HL-60/S4 (cell line): ENCODE measurements at regions not wholly inside any gene's neighbourhood (a gene's known extent, or its start where the extent isn't known, plus 50 kb on each side); places are given as distances from the start of the nearest gene placed in this dataset.
"Not testable (repeated sequence)": the region's sequence is repeated elsewhere in the genome, so short reads cannot be mapped to it uniquely, and the experiment has no call there.

Experiments
- in situ Hi-C: fragments of 300-500 bp; cut with MboI; formaldehyde crosslinking; loops from 2 replicates; pipeline ENCODE4 v1.14.3; 2022; ENCODE audit warnings: low sequenced_read_pairs

DNA sequence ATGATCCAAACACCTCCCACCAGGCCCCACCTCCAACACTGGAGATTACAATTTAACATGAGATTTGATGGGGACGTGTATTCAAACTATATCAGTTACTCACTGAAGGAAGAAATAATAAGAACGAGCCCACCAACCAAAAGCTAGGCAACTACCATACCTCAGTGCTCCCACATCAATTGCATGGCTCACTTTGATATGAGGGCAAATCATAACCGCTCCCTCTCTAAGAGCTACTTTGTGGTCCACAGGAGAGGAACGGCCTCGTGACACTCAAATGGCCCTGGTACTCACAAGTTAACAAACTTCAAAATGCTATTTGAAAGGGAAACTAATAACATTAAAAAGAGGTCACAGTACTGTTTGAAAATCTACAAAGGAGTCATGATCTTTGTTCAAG lies 170.7 kb upstream of the SLC7A11 start:
- in situ Hi-C loops, result no loop called here

DNA sequence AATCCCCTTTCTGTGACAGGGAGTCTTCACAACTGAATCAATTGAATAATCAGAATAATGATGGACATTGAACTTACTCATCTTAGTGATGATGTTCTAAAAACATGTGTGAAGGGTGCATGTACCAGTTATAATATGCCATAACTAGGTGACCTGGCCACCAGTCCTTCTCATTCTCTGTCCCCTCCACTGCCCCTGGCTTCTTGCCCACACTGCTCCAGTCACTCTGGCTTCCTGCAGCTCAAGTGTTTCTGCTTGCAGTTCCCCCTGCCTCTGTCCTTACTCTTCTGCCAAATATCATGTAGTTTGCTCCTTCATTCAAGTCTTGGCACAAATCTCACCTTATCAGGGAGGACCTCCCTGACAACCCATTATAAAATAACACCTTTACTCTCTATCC lies 168.1 kb upstream of the SLC7A11 start:
- in situ Hi-C loops, result no loop called here

DNA sequence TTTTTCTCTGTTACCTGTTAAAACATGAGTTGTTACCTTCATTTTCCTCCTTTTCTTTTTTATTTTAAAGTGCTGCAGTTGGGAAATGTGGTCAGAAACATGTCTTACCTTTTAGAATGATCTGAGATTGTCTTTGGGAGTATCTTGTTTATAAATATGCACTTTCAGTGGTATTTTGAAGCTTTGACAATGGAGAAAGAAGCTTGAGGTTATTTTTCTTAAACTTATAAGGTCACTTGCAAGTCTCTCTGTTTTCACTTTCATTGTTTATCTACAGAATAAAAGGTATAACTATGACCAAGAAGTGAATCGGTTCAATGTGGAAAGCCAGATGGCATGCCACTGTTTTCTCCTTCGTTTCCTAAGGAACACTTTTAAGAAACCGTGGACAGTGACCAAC lies 167.5 kb upstream of the SLC7A11 start:
- in situ Hi-C loops, result no loop called here

DNA sequence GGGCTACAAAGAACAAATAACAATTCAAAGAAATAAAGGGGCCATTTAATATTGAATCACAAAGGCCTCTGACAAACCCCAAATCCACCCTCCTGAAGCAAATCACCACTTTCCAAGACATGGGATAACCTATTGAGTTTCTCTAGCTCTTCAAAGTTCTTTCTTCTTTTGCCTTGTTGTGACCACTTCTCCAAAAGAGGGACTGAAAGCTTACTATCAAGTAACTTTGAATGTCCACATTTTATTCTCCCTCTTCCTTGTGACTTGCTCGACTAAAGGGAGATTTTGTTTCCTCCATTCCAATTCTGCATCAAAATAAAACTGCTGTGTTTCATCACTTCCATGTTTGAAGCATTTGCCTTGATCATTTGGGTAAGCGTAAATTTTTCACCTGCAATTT lies 166.6 kb upstream of the SLC7A11 start:
- in situ Hi-C loops, result no loop called here

DNA sequence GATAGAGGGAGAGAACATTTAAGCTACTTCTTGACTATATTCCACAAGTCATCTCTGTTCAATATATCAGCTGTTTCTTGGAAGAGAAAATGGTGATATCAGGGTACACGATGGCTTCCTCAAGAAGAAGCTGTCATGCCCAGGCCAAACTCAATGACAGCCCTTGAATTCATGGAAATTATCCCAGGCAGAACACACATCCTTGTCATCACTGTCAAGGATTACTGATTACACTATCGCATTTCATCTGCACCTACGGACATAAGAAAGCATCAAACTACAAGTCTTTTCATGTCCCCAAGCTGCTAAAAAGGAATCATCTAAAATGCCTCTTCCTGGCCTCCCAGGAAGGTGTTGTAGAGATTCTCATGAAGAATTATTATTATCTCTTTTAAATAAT lies 165.2 kb upstream of the SLC7A11 start:
- in situ Hi-C loops, result no loop called here

DNA sequence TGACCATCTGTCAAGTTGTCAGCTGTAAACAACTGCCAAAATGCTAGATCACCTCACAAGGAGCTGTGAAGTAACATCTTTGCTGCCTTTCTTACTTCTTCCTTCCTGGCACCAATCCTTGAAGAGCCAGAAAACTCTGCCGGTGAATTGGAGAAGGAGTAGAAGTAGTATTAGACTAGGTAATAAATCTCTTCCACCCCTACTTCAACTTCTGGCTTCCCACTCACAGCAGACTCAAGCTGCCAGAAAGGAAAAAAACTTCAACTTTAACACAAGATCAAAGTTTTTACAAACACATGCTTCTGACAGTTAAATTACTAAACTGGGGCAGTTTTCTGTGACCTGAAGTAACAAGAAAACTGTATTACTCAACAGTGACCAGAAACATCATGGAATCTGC lies 164.7 kb upstream of the SLC7A11 start:
- in situ Hi-C loops, result no loop called here

DNA sequence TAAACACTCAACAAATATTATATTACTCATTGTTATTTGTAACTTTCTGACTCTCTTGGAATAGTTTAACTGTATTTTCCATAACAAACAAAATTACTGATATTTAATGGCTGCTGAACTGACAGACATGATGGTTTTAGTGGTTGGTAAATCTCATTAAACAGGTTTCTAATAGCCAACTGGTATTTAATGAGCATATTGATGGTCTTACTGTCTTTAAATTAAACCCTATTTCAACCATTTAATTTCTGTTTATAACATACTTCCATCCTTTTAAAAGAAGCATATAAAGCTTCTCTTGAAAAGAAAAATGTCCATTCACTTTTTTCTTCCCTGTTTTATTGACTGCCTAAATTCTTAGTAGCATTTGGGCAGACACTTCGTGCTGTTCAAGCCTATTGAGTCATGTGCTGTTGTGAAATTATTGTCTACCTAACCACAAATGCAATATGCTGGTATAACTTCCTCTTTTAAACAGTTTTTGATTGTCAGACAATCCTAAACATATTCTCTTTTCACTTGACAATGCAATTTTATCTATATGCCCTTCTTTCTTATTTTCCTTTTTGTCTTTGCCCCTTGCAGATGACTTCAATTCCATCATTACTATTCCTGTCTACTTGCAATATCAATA lies 163.9 kb upstream of the SLC7A11 start:
- in situ Hi-C loops, result no loop called here

DNA sequence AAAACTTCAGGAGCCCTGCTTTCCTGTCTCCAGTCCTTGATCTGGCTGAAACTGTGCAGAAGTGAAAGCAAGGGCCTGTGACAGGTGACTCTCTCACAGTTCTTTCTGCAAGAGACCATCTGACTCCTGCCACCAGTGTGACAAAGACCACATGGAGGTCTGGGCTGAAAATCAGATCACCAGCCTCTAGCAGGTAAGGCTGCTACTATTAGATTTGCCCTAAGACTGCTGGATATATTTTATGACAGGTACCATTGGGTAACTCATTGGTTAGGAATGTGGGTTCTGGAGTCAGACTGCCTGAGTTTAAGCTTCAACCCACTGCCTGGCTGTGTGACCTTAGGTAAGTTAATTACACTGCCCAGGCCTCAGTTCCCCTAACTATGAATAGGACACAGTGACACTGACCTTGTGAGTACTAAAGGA lies 163.3 kb upstream of the SLC7A11 start:
- in situ Hi-C loops, result no loop called here

DNA sequence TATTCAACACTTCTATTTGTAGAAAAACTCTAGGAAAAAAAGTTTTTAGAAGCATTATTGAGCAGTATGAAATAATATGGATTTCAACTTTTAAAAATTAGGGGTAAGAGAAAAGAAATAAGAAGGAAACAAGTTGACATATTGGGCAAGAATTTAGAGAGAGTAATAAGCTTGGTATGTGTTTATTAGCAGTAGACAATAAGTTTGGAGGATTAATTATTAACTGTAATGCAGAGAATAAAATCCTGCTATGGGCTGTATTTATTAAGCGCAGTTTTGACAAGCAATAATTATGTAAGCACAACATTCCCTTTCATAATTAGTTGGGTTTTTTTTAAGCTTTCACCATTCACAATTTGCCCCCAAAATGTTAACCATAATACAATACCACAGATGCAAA lies 162.7 kb upstream of the SLC7A11 start:
- in situ Hi-C loops, result no loop called here

DNA sequence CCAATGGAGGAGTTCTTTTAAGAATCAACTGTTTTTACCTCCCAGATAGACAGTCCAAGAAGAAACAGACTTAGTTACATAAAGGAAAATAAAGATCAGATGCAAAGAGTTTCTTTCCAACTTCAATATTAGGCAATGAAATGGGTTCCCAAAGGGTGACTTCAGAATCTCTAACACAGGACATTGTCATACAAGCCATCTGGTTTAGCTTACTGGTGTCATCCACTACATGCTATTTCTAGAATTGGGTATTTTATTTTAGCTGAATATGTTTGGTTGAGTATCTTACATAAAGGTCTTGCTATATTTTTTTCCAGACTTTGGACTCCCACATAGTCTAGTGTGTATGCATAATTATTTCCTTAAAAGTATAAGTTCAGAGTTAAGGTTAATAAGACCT lies 162.1 kb upstream of the SLC7A11 start:
- in situ Hi-C loops, result no loop called here

DNA sequence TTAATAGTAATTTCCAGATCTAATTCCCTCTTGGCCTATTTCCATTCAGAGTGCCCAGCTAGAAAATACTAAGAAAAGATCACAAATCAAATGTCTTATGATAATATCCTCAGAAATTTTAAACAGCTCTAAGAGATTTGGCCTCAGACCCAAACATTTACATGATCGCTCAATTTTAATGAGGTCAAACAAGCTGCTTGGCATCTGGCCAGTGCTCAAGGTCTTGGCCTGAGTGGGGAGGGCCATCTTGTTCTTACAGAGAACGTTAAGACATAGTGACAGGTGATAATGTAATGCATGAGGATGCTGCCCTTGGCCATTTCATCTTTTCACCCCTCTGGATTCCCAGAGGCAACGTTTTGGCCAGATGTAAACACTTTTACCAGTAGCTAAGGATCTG lies 159.2 kb upstream of the SLC7A11 start:
- in situ Hi-C loops, result no loop called here

DNA sequence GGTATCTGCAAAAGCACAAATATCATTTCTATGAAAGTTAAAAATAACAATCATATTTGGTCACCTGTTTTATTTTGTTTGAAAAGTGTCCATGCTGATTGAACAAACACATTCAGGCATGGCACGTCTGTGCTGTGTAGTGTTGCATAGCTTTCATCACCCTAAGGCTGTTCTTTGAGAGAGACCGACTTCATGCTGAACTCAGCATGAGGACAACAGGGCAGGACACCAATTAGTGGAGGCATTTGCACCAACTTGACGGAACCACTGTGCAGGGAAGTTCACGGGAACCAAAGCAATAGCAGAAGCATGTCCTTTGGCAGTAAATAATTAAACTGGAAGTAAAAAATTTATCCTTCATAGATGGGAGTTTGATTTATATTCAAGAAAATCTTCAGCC lies 158.4 kb upstream of the SLC7A11 start:
- in situ Hi-C loops, result no loop called here

DNA sequence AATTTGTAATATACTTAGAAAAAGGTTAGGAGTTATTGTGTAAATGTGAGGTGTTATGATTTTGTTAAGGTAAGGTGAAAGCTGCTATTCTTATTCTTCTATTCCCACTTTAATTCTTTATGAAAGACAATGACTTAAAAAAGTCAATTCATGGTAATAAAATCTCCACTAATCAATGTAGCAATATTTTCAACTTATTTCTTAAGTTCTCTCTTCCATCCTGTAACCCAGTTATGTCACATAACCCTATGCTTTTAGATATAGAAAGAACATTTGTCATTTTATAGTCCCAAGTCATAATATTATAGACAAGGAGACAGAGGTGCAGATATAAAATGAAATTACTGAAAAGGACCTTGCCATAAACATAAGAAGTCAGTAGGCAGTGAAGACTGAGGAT lies 157.9 kb upstream of the SLC7A11 start:
- in situ Hi-C loops, result no loop called here

DNA sequence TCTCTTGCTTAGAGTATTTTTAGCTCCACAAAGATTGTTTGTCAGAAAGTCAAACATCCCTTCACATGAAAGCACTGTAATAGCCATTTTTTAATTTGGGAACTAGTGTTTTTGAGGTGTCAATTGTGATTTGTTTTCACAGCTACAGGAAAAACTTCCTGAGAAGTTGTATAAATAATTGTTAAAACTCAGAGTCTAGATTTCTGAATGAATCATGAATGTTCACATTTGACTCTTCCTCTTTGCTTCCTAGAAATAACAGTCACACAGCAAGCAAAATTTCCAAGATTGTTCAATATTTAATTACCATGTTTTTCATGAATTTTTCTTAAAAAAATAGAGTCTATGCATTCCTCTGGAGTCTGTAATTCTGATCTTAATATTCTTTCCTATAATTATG lies 156.9 kb upstream of the SLC7A11 start:
- in situ Hi-C loops, result no loop called here

DNA sequence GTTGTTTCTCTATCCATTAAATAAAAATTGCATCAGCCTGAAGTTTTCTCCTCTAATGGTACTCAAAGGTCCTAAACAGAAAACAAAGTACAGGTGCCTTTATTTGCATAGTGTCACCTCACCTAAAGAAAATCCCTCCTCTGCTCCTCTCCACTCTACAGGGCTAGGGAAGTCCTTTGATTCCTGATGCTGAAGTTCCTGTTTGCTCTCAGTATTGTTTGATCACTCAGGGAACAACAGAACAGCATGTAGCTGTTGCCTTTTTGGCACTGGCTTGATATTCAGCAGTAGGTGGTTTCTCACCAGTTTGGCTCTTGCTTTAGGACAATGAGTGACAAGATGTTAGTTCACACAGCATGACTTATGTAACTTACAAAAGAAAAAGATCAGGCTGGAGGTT lies 156.2 kb upstream of the SLC7A11 start:
- in situ Hi-C loops, result no loop called here

DNA sequence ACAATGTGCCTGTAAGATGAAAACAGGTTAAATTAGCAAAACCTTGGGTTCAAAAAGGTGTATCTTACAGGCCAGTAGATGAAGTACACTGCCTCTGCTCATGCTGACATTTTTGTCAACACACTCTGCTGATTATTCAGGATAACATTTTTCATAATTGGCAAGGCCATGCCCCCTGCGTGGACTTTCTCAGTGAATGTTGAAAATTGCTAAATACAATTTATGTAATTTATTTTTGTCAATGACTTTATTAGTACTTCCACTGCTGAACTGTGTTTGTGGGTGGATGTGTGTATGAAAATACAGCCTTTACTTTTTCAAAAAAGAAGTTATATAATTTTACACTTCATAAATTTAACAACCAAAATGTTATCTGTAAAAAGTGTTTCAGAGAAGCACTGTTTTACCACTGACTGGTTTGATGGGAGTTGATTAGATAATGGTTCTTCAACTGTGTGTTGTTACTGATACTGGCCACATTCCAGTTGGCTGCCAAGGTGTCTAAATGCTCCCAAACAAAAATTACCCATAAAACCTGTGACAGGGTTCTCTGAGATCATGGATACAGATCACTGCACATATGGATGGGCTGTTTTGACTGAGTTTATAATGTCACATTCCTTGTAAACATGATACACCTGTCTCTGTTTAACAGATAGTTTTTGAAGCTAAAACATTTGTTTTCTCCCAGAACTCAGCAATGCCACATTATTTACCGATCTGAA lies 151.9 kb upstream of the SLC7A11 start:
- in situ Hi-C loops, result no loop called here

DNA sequence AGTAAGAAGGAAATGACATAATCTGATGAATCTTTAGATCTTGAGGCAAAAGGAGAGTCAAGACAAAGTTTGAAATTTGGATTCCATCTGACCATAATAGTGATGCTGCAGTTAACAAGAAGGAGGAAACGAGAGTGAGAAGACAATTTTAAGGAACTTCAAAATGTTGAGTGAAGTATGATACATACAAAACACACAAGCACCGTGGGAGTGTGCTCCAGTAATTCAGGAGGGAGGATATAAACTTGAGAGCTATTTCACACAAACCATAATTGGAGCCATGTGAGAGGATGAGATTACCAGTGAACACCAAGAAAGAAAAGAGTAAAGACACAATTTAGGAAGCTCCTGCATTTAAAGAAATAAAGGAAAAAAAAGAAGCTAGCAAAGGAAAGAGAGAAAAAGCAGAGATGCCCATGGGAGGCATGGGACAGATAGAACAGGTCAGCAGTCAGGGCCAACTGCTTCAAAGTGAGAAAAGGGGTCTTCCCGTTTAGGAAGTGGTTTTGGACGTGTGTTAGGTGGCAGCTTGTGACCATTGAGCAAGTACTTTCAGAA lies 150.7 kb upstream of the SLC7A11 start:
- in situ Hi-C loops, result no loop called here

DNA sequence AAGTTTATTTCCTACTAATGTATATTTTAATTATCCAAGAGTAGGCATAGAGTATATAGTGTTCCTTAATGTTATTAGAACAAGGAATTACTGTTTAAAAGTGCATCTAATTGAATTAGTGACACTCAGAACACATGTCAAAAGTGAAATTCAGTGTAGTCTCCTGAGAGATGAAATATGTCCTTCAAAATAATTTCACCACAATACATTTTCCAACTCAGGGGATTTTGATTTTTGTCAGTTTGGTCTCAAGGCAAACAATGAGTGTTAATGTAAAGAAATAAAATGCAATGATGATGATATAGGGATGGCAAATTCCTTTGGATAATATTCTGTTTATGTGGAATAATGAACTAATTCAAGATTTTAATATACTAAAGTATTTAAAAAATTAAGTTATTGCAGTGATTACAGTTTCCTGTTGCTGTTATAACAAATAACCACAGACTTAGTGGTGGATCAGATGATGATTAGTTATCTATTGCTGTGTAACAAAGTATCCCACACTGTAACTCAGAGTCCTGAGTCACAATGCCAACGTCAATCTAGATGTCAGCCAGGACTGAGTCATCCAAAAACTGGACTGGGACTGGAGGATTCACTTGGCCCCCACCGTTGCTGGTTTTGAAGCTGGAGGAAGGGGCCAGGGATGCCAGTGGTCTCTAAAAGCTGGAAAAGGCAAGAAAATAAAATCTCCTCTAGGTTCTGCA lies 148.0 kb upstream of the SLC7A11 start:
- in situ Hi-C loops, result no loop called here

DNA sequence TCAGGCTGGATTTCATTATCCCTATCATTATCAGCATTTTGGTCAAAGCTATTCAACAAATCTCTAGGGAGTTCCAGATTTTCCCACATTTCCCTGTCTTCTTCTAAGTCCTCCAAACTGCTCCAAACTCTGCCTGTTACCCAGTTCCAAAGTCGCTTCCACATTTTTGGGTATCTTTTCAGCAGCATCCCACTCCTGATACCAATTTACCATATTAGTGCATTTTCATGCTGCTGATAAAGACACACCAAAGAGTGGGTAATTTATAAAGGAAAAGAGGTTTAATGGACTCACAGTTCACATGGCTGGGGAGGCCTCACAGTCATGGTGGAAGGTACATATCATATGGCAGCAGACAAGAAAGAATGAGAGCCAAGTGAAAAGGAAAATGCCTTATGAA lies 132.8 kb upstream of the SLC7A11 start:
- in situ Hi-C loops, result no loop called here

DNA sequence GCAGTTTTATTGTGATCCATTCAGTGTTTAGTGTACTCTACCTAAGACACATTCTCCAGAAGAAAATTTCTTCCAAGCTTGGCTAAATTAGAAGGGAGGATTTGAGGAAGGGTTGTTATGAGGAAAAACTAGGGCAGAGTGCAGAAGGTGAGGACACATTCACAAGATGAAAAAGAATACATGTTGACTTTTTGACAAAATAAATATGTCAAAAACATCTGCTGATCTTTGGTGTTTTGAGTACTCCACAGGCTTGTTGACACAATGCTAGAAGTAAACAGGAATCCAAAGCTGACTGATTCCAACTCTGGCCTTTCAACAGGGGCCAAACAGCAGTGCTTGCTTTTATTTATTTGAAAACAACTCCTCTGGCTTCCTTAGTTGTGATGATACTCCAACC lies 125.8 kb upstream of the SLC7A11 start:
- in situ Hi-C loops, result no loop called here

DNA sequence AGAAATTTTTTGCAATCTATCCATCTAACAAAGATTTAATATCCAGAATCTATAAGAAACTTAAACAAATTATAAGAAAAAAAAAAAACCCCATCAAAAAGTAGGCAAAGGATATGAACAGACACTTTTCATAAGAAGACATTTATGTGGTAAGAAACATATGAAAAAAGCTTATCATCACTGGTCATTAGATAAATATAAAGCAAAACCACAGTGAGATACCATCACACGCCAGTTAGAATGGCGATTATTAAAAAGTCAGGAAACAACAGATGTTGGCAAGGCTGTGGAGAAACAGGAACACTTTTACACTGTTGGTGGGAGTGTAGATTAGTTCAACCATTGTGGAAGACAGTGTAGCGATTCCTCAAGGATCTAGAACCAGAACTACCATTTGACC lies 110.3 kb upstream of the SLC7A11 start:
- in situ Hi-C loops, result not testable (repeated sequence)

DNA sequence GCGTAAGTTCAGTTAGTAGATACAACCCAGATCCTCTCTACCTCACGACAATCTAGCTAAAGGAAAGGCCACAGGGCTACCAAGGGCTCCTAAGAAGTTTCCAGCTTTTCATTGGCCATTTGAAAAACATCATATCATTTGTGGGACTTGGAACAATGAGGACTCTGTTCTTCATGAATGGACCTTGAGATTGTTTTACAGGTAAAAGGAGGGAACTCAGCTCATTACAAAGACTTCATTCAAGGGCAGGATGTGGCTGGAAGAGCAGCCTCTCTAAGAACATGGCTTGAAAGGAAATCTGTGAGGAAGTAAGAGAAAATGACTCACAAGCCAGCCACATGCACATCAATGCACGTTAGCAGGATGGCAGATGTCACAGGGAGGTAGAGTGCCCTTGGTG lies 105.9 kb upstream of the SLC7A11 start:
- in situ Hi-C loops, result no loop called here
